ENCODE measurements at regions not wholly inside any gene's neighbourhood (a gene's known extent, or its start where the extent isn't known, plus 50 kb on each side); places are given as distances from the start of the nearest gene placed in this dataset.

- DNase-seq: no peak
Observed at GRCh38 chr11:70712471-70712870, 314.1 kb downstream of the CTTN start.

DNA sequence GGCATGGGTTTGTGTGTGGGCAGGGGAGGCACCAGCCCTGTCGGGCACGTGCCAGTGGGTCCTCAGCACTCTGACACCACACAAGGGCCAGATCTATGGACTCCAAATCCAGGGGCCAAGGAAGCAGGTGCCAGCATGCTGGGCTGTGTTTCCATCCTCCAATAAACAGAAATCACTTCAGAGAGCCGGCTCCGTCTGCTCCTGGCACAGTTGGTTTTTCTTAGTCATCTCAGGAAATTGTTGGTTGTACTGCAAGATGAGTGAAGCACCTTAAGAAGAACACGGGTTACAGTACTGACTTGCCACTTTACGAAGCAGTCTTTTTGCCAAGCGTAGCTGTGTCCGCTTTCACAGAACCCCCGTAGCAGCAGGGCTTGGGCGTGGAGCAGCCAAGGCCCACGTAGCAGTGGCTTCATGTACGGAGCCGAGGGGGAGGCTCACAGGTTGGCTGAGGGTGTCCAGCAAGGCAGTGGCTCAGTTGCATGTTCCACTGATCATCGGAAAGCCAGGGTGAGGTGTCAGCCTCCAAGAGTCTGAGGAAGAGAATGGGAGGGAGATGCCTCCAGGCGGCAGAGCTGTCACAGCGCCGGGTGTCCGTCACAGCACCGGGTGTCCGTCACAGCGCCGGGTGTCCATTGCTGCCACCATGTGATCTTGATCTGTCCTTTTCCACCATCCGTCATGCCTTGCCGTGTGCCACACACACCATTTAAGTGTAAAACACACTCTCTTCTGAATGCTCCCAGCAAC, 314.9 kb downstream of the CTTN start:
- DNase-seq: no peak

DNA sequence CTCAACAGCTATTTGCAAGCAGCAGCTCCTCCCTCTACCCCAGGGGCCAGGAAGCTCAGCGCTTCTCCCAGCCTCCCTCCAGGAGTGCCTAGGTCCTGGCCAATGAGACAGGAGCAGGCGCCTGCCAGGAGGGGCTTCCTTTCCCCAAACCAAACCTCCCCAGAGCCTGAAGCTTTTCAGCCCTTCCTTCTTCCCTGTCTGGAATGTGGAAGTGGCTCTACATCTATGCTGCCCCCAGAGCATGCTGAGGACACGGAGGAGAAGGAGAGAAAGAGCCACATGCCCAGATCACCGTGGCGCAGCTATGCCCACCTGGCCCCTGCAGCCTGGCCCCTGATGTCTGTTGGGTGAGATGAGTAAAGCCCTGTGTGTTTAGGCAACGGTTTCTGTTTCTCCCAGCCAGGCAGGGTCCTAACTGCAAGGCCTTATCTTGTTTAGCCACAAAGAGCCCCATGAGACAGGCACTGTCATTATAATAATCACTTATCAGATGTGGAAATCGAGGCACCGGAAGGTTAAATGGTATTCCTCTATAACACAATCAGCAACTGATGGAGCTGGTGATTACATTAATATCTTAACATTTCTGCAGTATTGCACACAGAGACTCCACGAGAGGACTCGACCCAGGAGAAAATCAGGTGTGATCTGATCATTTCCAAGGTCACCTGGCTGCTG, 315.8 kb downstream of the CTTN start:
- DNase-seq: no peak

- no peak for DNase-seq
Observed at GRCh38 chr11:70715166-70715951, 317.0 kb downstream of the CTTN start.

DNA sequence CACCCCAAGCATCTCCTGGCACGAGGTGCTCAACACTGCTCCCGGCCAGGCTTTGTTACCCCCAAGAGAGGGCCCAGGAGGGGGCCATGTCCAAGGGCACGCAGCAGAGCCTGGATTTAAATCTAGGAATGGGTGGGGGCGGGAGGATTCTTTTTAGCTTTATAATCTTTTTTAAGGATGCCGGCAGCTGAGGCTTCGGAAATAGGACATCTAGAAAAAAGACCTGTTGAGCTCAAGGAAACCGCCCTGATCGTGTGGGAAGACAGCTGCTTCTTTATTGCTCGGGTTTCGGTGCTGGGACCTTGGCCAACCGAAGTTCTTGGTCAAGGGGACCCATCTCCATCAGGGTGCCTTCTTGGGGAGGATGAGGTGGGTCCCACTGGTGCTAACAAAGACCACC, 317.9 kb downstream of the CTTN start:
- DNase-seq: no peak

DNA sequence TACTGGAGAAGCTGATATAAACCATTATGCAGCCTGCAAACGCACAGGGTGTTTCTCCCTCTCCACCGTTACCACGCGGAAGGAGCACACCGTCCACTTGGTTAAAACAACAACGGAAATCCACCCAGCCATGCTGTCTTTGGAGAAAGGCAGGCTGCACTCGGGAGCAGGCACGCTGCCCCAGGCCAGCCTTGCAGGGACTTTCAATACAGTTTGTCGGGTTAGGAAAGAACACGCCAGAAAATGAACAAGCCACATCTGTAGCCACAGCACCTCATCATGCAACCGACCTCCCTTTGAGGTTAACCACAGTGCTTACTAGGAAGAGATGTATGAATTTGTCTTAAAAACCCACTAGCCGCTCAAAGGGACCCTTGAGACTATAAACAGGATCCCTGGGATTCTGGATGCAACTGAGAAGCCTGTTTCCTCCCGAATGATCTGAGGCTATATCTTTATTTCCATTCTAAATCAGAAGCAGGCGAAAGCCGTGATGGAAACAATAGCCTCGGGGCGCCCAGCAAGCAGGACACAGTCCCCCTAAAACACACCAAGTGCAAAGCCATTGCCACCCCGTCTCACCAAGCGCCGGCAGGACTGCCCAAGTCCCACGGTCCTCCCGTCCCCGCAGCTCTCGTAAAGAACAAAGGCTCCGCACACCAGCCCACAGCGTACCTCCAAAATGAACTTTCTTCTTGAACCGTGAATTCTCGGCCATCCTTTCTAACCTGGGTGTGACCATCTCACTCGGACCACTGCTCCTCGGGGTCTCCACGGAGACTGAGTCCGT, 318.9 kb downstream of the CTTN start:
- no peak for DNase-seq

- DNase-seq: no peak
Observed at GRCh38 chr11:70717936-70718595, 319.7 kb downstream of the CTTN start.

DNA sequence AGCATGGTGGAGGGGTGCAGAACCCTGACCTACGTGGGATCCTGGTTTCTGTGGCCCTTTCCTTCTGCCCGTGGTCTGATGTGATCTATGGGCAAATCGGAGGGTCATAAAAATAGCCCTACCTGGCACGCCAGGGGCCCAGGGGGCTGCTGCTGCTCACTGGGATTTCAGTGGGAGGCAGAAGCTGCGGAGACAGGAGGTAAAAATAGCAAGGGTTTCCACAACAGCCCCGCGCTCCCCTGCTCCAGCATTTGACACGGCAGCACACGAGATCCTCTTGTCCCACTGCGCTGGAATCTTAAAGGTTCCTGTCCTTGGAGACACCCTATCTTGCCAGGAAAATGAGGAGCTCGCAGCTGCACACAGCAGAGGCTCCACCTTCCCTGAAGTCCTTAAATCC, 321.2 kb downstream of the CTTN start:
- no peak for DNase-seq

DNA sequence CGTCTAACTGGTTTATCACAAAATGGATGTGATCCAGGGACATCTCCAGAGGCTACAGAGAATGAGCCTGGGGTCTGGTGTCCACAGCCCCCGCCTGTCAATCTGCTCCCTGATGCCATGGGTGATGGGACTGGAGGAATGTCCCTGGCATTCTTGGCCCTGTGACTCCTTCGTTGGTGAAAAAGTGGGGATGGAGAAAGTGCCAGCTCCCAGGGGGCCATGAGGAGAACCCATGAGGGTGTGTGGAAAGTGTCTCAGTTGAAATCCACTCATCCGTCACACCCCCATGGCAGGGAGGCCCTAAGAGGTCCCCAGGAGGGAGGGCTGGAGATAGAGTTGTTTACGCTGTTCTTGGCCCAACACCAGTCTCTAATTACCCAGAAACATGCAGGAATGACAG, 322.0 kb downstream of the CTTN start:
- DNase-seq: no peak

DNA sequence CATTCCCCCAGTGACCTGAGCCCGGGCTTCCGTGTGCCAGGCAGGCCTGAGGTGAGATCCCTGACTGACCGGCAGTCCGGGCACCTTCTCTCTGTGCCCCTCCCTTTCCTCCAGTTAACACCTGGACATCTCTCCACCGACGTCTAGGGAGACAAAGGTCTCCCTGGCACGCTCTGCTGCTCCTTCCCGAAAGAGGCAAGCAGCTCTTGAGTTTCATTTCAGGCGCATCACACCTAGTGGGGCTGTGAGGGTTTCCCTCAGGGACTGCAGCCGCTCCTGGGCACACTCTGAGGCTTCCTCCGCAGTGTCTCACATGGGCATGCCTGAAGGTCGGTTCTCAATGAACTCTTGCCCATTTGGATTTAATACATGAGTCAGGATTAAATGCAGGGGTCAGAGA, 322.7 kb downstream of the CTTN start:
- no peak for DNase-seq

DNA sequence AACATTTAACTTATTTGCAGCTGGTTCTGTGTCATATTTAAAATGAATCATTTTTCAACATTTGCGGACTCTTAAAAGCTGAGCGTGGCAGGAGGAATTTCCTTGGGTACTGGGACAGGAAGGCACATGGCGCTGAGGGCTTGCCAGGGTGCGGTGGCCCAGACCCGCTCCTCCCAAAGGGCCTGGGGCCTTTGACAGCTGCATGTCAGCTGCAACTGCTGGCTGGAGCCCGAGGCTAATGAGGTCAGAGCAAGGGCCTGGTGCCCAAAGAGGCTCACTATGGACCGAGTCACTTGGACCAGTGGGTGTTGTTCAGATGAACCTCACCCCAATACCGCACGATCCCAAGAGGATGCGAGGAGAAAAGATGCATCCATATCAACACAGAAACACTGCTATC, 326.9 kb downstream of the CTTN start:
- DNase-seq: no peak

DNA sequence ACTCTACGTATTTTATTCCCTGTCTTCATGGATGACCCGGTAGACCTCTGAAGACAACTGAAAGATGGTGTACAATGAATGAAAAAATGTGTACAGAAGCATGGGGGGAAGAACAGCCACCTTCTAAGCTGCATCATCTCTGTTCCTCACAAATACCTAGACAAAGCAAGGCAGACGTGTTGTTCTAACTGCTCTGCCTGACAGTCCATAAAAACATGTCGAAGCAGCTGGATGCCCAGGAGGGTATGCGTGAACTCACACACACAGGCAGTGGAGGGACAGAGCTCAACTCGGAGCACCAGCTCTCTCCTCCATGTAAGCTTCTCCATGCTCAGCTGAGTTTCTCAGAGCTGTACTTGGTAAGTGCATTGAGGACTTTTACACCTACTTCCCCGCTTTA, 327.4 kb downstream of the CTTN start:
- DNase-seq: no peak

GRCh38 chr11:70727021-70727420, 328.7 kb downstream of the CTTN start:
- DNase-seq: no peak

GRCh38 chr11:70727899-70728620, 329.7 kb downstream of the CTTN start:
- no peak for DNase-seq

DNA sequence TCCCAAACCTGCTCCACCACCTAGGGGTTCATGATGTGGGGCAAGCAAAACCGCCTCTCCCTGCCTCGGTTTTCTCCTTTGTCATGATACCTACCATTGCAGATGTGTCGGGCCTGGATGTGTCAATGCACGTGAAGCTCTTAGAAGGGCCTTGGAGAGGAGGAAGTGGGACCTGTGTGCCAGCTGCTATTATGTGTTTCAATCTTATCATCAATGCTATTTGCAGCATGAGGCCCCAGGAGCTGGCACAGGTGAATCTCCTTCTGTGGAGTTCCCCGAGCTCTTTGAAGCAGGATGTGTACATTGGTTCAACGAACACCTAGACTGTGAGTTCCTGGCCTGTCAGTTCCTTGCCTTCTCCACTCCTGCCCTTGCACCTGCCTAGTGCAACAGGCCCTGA, 331.6 kb downstream of the CTTN start:
- no peak for DNase-seq

GRCh38 chr11:70730411-70730810, 332.1 kb downstream of the CTTN start:
- no peak for DNase-seq

- no peak for DNase-seq
Observed at GRCh38 chr11:70731271-70732022, 333.1 kb downstream of the CTTN start.

DNA sequence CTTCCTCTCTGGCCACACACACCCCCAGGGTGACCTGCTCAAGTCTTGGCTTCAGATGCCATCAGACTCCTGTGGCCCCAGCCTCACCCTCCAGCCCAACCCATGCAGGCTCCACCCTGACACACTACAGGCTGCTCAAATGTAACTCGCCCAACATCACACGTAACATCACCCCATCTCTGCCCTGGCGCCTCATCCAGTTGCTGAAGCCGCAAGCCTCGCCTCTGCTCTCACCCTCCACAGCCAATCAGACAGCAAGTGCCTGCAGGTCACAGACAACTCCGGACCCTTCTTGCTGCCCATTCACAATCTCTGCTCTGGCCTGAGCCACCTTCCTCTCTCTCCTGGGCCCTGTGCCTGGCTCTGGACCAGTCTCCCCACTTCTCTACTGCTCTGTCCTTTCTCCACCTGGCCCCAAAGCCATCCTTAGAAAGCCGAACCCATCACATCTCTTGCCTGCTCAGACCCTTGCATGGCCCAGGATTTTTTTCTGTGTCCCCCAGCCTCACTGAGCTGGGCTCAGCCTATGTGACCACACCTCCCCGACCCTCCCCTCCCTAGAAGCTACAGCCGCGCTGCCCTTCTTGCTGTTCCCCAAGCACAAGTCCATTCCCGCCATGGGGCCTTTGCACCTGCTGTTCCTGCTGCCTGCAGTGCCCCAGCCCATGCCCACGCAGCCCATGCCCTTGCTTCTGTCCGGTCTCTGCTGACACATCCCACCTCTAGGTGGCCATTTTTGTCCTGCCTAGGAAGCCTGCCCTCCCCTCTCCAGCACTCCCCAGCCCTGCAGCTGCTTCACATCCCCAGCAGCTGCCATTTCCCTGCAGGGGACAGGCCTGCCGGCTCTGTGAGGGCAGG, 333.9 kb downstream of the CTTN start:
- DNase-seq: no peak

DNA sequence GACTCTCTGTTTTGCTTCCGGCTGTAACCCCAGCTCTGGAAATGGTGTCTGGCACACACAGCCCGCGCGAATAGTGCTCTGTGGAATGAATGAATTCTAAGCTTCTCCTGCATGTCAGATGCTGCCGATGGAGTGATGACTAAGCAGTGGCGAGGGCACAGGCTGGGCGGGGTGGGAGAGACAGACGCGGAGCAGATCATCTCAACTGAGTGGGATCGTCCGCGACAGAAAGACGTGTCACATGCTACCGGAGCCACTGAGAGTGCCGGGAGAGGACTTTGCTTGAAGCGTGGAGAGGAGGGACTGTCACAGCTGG, 334.5 kb downstream of the CTTN start:
- no peak for DNase-seq
